GM10266 (cell line): ENCODE measurements at regions not wholly inside any gene's neighbourhood (a gene's known extent, or its start where the extent isn't known, plus 50 kb on each side); places are given as distances from the start of the nearest gene placed in this dataset.

Experiments used
- DNase-seq: peaks from one replicate; pipeline ENCODE4 v3.0.0; 2012; ENCODE audit errors: extremely low spot score
- TF ChIP-seq, protein P1 (sequence below): IDR thresholded peaks from 2 replicates; pipeline ENCODE4 v1.5.1; 2012; ENCODE audit warnings: mild to moderate bottlenecking, low read depth; ENCODE audit not compliant: control insufficient read depth, insufficient read depth; ENCODE audit errors: missing control alignments

DNA sequence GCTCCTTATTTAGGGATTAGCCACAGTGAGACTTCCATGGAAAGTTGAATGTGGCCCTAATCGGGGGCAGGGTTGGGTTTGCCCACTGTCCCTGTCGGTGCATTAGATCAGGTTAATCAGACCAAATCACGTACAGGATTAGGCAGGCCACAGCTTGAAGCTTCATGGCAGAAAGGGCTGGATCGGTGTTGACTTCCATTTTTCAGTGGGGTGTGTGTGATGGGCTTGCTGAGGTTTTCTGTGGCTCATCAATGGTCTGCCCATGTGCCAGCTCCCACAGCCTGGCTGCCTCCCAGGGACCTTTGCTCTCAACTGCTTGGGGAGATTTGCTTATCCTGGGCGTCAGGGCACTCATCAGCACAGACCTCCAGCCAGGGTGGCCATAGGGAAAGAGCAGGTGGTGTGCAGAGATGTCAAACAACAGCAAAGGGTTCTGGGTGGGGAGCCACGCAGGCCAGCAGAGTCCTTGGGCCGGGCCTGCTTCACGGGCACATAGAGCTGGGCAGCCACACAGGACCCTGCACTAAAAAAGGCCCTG lies 130.7 kb downstream of the TFAP2C start:
- TF ChIP-seq, protein P1, sequence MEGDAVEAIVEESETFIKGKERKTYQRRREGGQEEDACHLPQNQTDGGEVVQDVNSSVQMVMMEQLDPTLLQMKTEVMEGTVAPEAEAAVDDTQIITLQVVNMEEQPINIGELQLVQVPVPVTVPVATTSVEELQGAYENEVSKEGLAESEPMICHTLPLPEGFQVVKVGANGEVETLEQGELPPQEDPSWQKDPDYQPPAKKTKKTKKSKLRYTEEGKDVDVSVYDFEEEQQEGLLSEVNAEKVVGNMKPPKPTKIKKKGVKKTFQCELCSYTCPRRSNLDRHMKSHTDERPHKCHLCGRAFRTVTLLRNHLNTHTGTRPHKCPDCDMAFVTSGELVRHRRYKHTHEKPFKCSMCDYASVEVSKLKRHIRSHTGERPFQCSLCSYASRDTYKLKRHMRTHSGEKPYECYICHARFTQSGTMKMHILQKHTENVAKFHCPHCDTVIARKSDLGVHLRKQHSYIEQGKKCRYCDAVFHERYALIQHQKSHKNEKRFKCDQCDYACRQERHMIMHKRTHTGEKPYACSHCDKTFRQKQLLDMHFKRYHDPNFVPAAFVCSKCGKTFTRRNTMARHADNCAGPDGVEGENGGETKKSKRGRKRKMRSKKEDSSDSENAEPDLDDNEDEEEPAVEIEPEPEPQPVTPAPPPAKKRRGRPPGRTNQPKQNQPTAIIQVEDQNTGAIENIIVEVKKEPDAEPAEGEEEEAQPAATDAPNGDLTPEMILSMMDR, result no peak
- no peak for DNase-seq

DNA sequence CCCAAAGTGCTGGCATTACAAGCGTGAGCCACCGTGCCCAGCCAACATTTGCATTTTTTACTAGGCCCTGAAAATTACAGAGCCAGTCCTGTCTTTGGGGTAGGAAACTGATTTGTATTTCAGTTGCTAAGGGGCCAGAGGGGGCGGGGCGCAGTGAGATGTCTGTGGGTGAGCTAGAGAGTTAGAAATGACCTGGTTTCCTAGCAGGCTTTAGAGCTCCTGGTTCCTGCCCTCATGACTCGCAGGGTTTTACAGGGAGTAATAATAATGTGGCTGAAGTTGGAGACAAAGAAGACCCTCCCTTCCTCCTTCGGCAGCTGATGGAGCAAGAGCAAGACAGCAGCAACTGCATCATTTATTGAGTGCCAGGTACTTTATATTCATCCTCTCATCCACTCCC lies 131.5 kb downstream of the TFAP2C start:
- TF ChIP-seq, protein P1, result no peak
- DNase-seq, result no peak

DNA sequence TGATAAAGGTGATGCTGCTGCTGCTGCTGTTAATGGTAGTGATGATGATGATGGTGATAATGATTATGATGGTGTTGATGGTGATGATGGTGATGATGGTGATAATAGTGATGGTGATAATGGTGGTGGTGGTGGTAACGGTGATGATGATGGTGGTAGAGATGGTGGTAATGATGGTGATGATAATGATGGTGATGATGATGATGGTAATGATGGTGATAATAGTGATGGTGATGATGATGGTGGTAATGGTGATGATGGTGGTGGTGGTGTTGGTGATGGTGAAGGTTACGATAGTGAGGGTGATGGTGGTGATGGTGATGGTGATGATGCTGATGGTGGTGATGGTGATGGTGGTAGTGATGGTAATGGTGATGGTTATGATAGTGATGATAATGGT lies 132.3 kb downstream of the TFAP2C start:
- no peak for DNase-seq
- TF ChIP-seq, protein P1, result no peak

DNA sequence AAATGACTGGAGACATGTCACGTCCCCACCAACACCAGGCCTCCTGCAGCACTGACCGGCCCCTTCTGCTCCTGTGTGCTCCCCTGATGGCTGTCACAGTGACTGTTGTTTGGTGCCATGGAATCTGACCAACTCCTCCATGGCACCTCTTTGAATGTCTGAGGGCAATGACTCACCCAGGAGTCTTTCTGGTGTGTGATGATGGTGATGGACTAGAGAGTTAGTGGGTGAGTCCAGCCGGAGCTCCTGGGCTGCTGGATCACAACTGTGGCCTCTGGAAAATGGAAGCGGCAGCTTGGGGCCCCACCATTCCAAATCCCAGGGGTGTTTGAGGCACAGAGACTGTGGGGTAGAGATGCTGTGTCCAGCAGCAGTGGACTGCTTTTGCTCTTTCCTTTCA lies 133.3 kb downstream of the TFAP2C start:
- no peak for DNase-seq
- TF ChIP-seq, protein P1, result no peak

DNA sequence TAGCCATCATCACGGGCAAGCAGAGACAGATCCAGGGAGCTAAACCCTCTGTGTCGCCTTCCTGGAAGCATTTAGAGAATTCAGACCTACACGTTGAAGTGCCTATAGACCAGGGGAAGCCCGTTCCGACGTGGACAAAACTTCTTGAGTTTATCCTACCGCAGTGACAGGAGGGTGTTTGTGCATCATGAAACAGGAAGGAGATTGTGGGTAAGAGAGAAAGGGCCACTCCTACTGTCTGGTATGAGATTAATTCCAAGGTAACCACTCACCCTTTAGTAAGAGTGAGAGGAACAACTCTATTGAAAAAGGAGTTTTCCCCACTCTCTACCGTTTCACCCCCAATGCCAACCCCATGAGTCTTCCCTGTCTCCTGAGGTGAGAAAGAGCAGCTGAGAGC lies 133.7 kb downstream of the TFAP2C start:
- DNase-seq, result no peak

DNA sequence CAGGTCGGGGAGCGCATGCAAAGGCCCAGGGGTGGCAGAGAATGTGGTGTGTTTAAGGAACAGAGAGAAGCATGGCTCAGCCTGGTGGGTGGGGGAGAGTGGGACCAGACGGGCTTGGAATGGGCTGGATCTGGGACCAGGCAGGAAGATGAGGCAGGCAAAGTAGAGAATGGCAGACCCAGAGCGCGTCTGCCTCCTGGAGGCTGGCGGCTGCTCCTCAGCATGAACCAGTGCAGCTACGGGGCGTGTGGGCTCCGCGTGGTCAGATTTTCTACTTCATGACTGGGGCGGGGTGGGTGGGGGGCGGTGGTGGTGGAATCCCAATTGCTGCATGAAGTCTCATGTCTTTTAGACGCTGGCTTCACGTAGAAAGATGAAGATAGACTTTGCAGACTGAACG lies 135.6 kb downstream of the TFAP2C start:
- TF ChIP-seq, protein P1, result no peak
- no peak for DNase-seq

More for the DNA sequence above, 133.7 kb downstream of the TFAP2C start:
- TF ChIP-seq, protein P1, result no peak

DNA sequence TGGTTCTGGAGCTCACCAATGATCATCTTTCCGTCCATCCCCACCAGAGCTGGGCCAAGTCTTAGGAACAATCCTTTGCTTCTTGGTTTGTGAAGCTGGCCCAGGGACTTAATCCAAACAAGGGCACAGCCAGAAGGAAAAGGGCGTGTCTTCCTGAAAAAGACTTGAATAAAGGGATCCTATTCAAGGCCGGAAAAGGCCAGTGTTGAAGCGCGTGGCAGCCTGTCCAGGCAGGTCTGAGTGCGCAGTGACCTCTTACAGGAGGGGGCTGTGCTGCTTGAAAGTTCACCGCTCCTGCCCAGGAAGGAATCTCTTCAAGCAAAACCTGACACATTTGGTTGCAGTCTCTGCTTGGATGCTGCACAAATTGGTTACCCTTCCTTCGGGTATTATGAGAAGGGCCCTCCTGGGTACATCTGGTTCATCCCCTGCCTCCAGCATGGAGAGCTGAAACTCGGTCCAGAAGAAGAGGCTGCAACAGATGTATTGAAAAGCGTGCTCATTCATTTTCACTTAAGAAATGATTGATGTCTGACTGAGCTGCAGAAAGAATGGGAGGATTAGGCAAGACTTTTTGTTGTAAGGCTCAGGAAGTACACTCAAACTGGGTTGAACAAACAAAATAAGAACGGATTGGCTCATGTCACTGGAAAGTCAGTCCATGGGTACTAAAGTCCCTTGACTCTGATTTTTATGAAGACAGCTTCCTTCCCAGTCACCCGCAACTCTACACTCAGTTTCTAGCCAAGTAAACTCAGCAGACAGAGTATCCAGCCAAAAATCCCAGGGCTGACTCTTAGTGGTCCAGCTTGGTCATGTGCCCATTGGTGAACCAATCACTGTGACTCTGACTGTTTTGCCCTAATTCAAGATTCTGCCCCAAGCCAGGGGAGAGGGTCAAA lies 136.3 kb downstream of the TFAP2C start:
- TF ChIP-seq, protein P1, result no peak

More for the DNA sequence above, 136.3 kb downstream of the TFAP2C start:
- no peak for DNase-seq
